Adrenal gland (tissue), 9 donors: ENCODE measurements at regions not wholly inside any gene's neighbourhood (a gene's known extent, or its start where the extent isn't known, plus 50 kb on each side); places are given as distances from the start of the nearest gene placed in this dataset.

Source experiments
- DNase-seq, 7 donors: peaks; one replicate each; pipeline ENCODE4 v3.0.0-alpha.2; 2019 to 2020
- H3K27ac ChIP-seq, 5 donors: fragments of 200-600 bp; sonication (generic) in 4 of 5; 1 replicate in 3 of 5; 2 replicates in 2 of 5; pipeline versions ENCODE4 v1.5.1 to v1.8.0; 2016 to 2020; ENCODE audit warnings: mild to moderate bottlenecking in 1 of 5
- H3K27me3 ChIP-seq: fragments of 200-600 bp; 2 replicates; pipeline ENCODE4 v1.8.0; 2021
- H3K36me3 ChIP-seq, 2 donors: fragments of 200-600 bp; replicated peaks in 1 of 2; 1 replicate in 1 of 2; 2 replicates in 1 of 2; pipeline versions ENCODE4 v1.5.1 to v1.8.0; 2018 to 2022
- H3K4me1 ChIP-seq, 2 donors: fragments of 200-600 bp; replicated peaks in 1 of 2; 1 replicate in 1 of 2; 2 replicates in 1 of 2; pipeline versions ENCODE4 v1.5.1 to v1.8.0; 2018 to 2021
- H3K4me3 ChIP-seq, 4 donors: fragments of 200-600 bp; sonication (generic) in 3 of 4; one replicate each; pipeline ENCODE4 v1.5.1; 2016 to 2018
- H3K9me3 ChIP-seq, 3 donors: fragments of 200-600 bp; sonication (generic) in 1 of 3; replicated peaks in 1 of 3; 1 replicate in 2 of 3; 2 replicates in 1 of 3; pipeline versions ENCODE4 v1.5.1 to v1.8.0; 2016 to 2021
- CTCF ChIP-seq, 6 experiments: fragments of 450-650 bp in 4 of 6; fragments of 200-600 bp in 2 of 6; sonication (generic) in 1 of 6; IDR thresholded peaks; 1 replicate in 5 of 6; 2 replicates in 1 of 6; pipeline versions ENCODE4 v1.5.1 to v1.8.0; 2016 to 2021; ENCODE audit warnings: antibody characterized with exemption in 6 of 6, mild to moderate bottlenecking in 2 of 6, moderate library complexity in 1 of 6
- POLR2A ChIP-seq, 2 donors: fragments of 450-650 bp; IDR thresholded peaks; one replicate each; pipeline ENCODE4 v1.6.1; 2017; ENCODE audit warnings: antibody characterized with exemption in 2 of 2, mild to moderate bottlenecking in 2 of 2, moderate library complexity in 1 of 2
- WGBS, 4 donors: extraction: QIAGEN DNeasy Blood & Tissue Kit in 2 of 4; methylation state at CpG; one replicate each; pipeline versions ENCODE4 v1.1.5 to v1.1.7; 2013 to 2017; 5-methylcytosine and 5-hydroxymethylcytosine counted together
- intact Hi-C, 2 donors: fragments of 100-400 bp; cut with DNase I; formaldehyde crosslinking; loops; one replicate each; pipeline versions ENCODE4 v1.14.1 to v1.15.0; 2022 to 2023
- donor health status: healthy with polysubstance abuse.
- donor health status: Bipolar disorder and iron deficiency.
- donor health status: DM: yes; HTN: yes; CAD: no.
- donor health status: DM: no; HTN: no; CAD: no.
- donor health status: DM: no; HTN: no; CAD: no.

GRCh38 chr10:36801660-36802059 lies 323.7 kb upstream of the ANKRD30A start:
- Histone ChIP-seq H3K27ac (no peak overlapping the region), H3K9me3 (no peaks in the 10 kb centered on the region), H3K4me3 (no peak overlapping the region), H3K4me1 (no peaks in the 10 kb centered on the region), H3K36me3 (no peaks in the 10 kb centered on the region), H3K27me3 (no peaks in the 10 kb centered on the region)
- intact Hi-C loops = no loop called here
- no peak for TF ChIP-seq CTCF (IDR thresholded peaks at IDR 0.05)
- no peak for TF ChIP-seq POLR2A (IDR thresholded peaks at IDR 0.05)
- DNase-seq = no peak
- 40 to 57% (median 46%) methylated on average over 3 of the region's 3 CpGs for WGBS, 4 donors

GRCh38 chr10:36794981-36795380 lies 330.4 kb upstream of the ANKRD30A start:
- TF ChIP-seq POLR2A (IDR thresholded peaks at IDR 0.05) = no peak
- H3K36me3 ChIP-seq = no peaks in the 10 kb centered on the region
- no peak for DNase-seq
- H3K9me3 ChIP-seq = no peaks in the 10 kb centered on the region
- no peaks in the 10 kb centered on the region for H3K27me3 ChIP-seq
- intact Hi-C loops = no loop called here
- H3K27ac ChIP-seq = no peak overlapping the region
- H3K4me1 ChIP-seq = no peaks in the 10 kb centered on the region
- 57 to 74% (median 65%) methylated on average over 3 of the region's 3 CpGs for WGBS, 4 donors
- H3K4me3 ChIP-seq = no peak overlapping the region

GRCh38 chr10:36789974-36790373 lies 335.4 kb upstream of the ANKRD30A start:
- WGBS, 4 donors = 57 to 69% (median 61%) methylated on average over 4 of the region's 4 CpGs
- H3K36me3 ChIP-seq = no peaks in the 10 kb centered on the region
- no peak overlapping the region for H3K27ac ChIP-seq
- no peaks in the 10 kb centered on the region for H3K4me1 ChIP-seq
- no peaks in the 10 kb centered on the region for H3K27me3 ChIP-seq
- TF ChIP-seq POLR2A (IDR thresholded peaks at IDR 0.05) (no peak), CTCF (IDR thresholded peaks at IDR 0.05) (no peak)
- DNase-seq = no peak
- no peak overlapping the region for H3K4me3 ChIP-seq
- H3K9me3 ChIP-seq = no peaks in the 10 kb centered on the region
- intact Hi-C loops = no loop called here

GRCh38 chr10:36788152-36788551 lies 337.2 kb upstream of the ANKRD30A start:
- no peaks in the 10 kb centered on the region for H3K9me3 ChIP-seq
- H3K4me3 ChIP-seq = no peak overlapping the region
- WGBS, 4 donors = 61 to 71% (median 69%) methylated on average over 2 of the region's 2 CpGs
- H3K27ac ChIP-seq = no peak overlapping the region
- H3K4me1 ChIP-seq = no peaks in the 10 kb centered on the region
- intact Hi-C loops = no loop called here
- TF ChIP-seq CTCF (IDR thresholded peaks at IDR 0.05) = no peak
- TF ChIP-seq POLR2A (IDR thresholded peaks at IDR 0.05) = no peak
- H3K36me3 ChIP-seq = no peaks in the 10 kb centered on the region
- DNase-seq = no peak
- no peaks in the 10 kb centered on the region for H3K27me3 ChIP-seq

GRCh38 chr10:36783400-36783799 lies 342.0 kb upstream of the ANKRD30A start:
- Histone ChIP-seq H3K36me3 (no peaks in the 10 kb centered on the region), H3K9me3 (no peaks in the 10 kb centered on the region), H3K27me3 (no peaks in the 10 kb centered on the region), H3K27ac (no peak overlapping the region), H3K4me1 (no peaks in the 10 kb centered on the region), H3K4me3 (no peak overlapping the region)
- no peak for TF ChIP-seq POLR2A (IDR thresholded peaks at IDR 0.05)
- TF ChIP-seq CTCF (IDR thresholded peaks at IDR 0.05) = no peak
- WGBS, 4 donors = 73 to 82% (median 75%) methylated on average over 5 of the region's 5 CpGs
- intact Hi-C loops = no loop called here
- no peak for DNase-seq
